ENCODE measurements at regions not wholly inside any gene's neighbourhood (a gene's known extent, or its start where the extent isn't known, plus 50 kb on each side); places are given as distances from the start of the nearest gene placed in this dataset.

GRCh38 chr12:25813843-25814242 is 144.6 kb upstream of the RASSF8 start:
- Histone ChIP-seq H2AFZ (ENCODE audit: control insufficient read depth, low read length) (no peak overlapping the region), H4K20me1 (ENCODE audit: control insufficient read depth, extremely low read depth, insufficient read depth, low read length) (no peaks in the 10 kb centered on the region), H3K27ac (ENCODE audit: control insufficient read depth, insufficient read depth, low read length) (no peak overlapping the region), H3K9me1 (ENCODE audit: control insufficient read depth, extremely low read depth, insufficient read depth, low read length) (no peaks in the 10 kb centered on the region), H3K9me3 (ENCODE audit: control insufficient read depth, low read depth, low read length) (no peaks in the 10 kb centered on the region), H3K36me3 (ENCODE audit: control insufficient read depth in 2 of 2, extremely low read depth in 1 of 2, insufficient read depth in 2 of 2, low read length in 2 of 2) (no peaks in the 10 kb centered on the region), H3K79me2 (ENCODE audit: control insufficient read depth, insufficient read depth, low read length) (no peaks in the 10 kb centered on the region), H3K4me3 (ENCODE audit: control insufficient read depth in 2 of 3, extremely low read depth in 1 of 3, insufficient read depth in 2 of 3, low read depth in 1 of 3, low read length in 3 of 3) (no peak overlapping the region), H3K4me1 (ENCODE audit: control insufficient read depth, extremely low read depth, insufficient read depth, low read length) (no peaks in the 10 kb centered on the region), H3K27me3 (ENCODE audit: control insufficient read depth, extremely low read depth, insufficient read depth, low read length) (no peaks in the 10 kb centered on the region), H3K9ac (ENCODE audit: control insufficient read depth, extremely low read depth, insufficient read depth, low read length) (no peak overlapping the region), H3K4me2 (ENCODE audit: control insufficient read depth, extremely low read depth, insufficient read depth, low read depth, low read length) (no peak overlapping the region)
- dilution Hi-C loops (cut with MboI; ENCODE audit: extremely low pct_ligation_motif_present, low sequenced_read_pairs): no loop called here
- TF ChIP-seq, protein P1, sequence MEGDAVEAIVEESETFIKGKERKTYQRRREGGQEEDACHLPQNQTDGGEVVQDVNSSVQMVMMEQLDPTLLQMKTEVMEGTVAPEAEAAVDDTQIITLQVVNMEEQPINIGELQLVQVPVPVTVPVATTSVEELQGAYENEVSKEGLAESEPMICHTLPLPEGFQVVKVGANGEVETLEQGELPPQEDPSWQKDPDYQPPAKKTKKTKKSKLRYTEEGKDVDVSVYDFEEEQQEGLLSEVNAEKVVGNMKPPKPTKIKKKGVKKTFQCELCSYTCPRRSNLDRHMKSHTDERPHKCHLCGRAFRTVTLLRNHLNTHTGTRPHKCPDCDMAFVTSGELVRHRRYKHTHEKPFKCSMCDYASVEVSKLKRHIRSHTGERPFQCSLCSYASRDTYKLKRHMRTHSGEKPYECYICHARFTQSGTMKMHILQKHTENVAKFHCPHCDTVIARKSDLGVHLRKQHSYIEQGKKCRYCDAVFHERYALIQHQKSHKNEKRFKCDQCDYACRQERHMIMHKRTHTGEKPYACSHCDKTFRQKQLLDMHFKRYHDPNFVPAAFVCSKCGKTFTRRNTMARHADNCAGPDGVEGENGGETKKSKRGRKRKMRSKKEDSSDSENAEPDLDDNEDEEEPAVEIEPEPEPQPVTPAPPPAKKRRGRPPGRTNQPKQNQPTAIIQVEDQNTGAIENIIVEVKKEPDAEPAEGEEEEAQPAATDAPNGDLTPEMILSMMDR (optimal IDR thresholded peaks at IDR 0.05 in 1 of 3, IDR thresholded peaks at IDR 0.05 in 1 of 3, conservative IDR thresholded peaks at IDR 0.05 in 1 of 3; ENCODE audit: extremely low read depth in 1 of 3, insufficient read depth in 2 of 3, low read length in 3 of 3): no peak
- no peak for TF ChIP-seq EZH2 (IDR thresholded peaks at IDR 0.05; ENCODE audit: low read length)
- DNase-seq (ENCODE audit: low read depth, low spot score) (no peak), FAIRE-seq (no peak)

DNA sequence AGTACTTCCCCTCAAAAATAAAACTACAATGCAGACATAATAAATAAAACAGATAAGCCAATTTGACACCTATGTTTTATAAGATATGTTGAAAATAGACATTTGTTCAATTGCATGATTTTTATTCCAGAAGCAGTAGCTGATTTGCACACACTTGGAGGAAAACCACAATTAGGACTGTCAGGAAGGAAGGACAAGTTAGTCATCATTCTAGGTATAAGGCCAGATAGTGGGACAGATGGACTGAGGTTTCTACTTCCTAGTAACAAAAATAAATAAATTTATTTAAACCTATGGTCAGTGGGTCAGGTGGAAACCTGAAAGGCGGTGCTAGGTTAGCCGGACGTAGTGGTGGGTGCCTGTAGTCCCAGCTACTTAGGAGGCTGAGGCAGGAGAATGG is 141.8 kb upstream of the RASSF8 start:
- no peak overlapping the region for H3K9ac ChIP-seq (ENCODE audit: control insufficient read depth, extremely low read depth, insufficient read depth, low read length)
- H3K9me3 ChIP-seq (ENCODE audit: control insufficient read depth, low read depth, low read length): no peaks in the 10 kb centered on the region
- no peaks in the 10 kb centered on the region for H4K20me1 ChIP-seq (ENCODE audit: control insufficient read depth, extremely low read depth, insufficient read depth, low read length)
- H3K9me1 ChIP-seq (ENCODE audit: control insufficient read depth, extremely low read depth, insufficient read depth, low read length): no peaks in the 10 kb centered on the region
- dilution Hi-C loops (cut with MboI; ENCODE audit: extremely low pct_ligation_motif_present, low sequenced_read_pairs): no loop called here
- no peaks in the 10 kb centered on the region for H3K4me1 ChIP-seq (ENCODE audit: control insufficient read depth, extremely low read depth, insufficient read depth, low read length)
- no peak overlapping the region for H2AFZ ChIP-seq (ENCODE audit: control insufficient read depth, low read length)
- no peaks in the 10 kb centered on the region for H3K27me3 ChIP-seq (ENCODE audit: control insufficient read depth, extremely low read depth, insufficient read depth, low read length)
- no peak for TF ChIP-seq EZH2 (IDR thresholded peaks at IDR 0.05; ENCODE audit: low read length)
- TF ChIP-seq, protein P1 (optimal IDR thresholded peaks at IDR 0.05 in 1 of 3, IDR thresholded peaks at IDR 0.05 in 1 of 3, conservative IDR thresholded peaks at IDR 0.05 in 1 of 3; ENCODE audit: extremely low read depth in 1 of 3, insufficient read depth in 2 of 3, low read length in 3 of 3): no peak
- H3K79me2 ChIP-seq (ENCODE audit: control insufficient read depth, insufficient read depth, low read length): no peaks in the 10 kb centered on the region
- FAIRE-seq (no peak), DNase-seq (ENCODE audit: low read depth, low spot score) (no peak)
- no peak overlapping the region for H3K4me2 ChIP-seq (ENCODE audit: control insufficient read depth, extremely low read depth, insufficient read depth, low read depth, low read length)
- no peaks in the 10 kb centered on the region for H3K36me3 ChIP-seq (ENCODE audit: control insufficient read depth in 2 of 2, extremely low read depth in 1 of 2, insufficient read depth in 2 of 2, low read length in 2 of 2)
- H3K4me3 ChIP-seq (ENCODE audit: control insufficient read depth in 2 of 3, extremely low read depth in 1 of 3, insufficient read depth in 2 of 3, low read depth in 1 of 3, low read length in 3 of 3): no peak overlapping the region
- no peak overlapping the region for H3K27ac ChIP-seq (ENCODE audit: control insufficient read depth, insufficient read depth, low read length)
